Colonic mucosa (tissue), 4 donors: ENCODE measurements at regions not wholly inside any gene's neighbourhood (a gene's known extent, or its start where the extent isn't known, plus 50 kb on each side); places are given as distances from the start of the nearest gene placed in this dataset.

Experiments
- DNase-seq: peaks from one replicate; pipeline ENCODE4 v3.0.0-alpha.2; 2020
- H3K27ac ChIP-seq: fragments of 200-600 bp; one replicate; pipeline ENCODE4 v1.8.0; 2021
- H3K27me3 ChIP-seq: fragments of 200-600 bp; one replicate; pipeline ENCODE4 v1.8.0; 2021
- H3K36me3 ChIP-seq: fragments of 200-600 bp; one replicate; pipeline ENCODE4 v1.8.0; 2021
- H3K4me1 ChIP-seq: fragments of 200-600 bp; one replicate; pipeline ENCODE4 v1.8.0; 2021; ENCODE audit warnings: mild to moderate bottlenecking
- H3K4me3 ChIP-seq: fragments of 200-600 bp; one replicate; pipeline ENCODE4 v1.8.0; 2021
- H3K9ac ChIP-seq, 2 donors: one replicate each; pipeline ENCODE4 v1.7.0; 2013; ENCODE audit warnings: control low read depth in 2 of 2, low read depth in 2 of 2, low read length in 2 of 2
- H3K9me3 ChIP-seq: fragments of 200-600 bp; one replicate; pipeline ENCODE4 v1.8.0; 2021
- intact Hi-C: fragments of 100-400 bp; cut with DNase I; formaldehyde crosslinking; loops from one replicate; pipeline ENCODE4 v1.14.1; 2022
- TF ChIP-seq, protein P1 (sequence below): fragments of 200-600 bp; IDR thresholded peaks from one replicate; pipeline ENCODE4 v1.8.0; 2022; ENCODE audit warnings: antibody characterized with exemption, mild to moderate bottlenecking
- donor health status: healthy.
- donor health status: DM: no; HTN: no; CAD: no.
- donor health status: DM: no; HTN: no; CAD: no.

DNA sequence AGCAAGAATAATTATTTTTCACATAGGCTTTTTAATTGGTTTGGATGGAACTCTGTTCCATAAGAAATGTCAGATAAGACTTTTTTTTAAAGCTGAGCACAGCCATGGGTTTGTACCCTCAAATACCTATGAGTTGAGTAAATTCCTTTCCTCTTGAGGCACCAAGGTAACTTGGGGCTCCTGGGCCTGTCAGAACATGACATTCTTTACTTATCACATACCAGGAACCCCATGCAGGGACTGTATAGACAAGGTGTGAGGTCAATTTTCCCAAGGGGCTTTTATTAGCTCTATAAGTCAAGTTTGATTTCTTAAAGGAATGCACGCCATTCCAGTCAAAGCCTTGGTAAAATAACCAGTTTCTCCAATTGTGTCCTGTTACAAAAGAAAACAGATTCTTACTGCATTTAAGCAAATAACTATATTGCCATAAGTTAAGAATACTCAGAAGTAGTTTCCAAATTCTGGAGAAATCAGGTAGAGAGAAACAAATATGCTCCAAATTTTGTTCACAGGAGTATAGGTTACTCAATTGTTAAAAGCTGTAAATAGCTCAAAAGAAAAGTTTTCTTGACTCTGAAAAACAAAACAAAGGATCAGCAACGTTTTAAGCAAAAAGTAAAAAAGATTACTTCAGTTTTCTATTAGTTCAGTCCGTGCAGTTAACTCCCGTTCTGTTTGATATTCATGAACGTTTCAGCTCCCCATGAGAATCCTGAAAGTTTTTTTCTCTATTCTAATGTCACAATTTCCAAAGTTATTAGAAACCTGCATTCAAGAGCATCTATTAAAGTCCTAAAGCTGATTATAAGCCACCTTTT, 167.5 kb upstream of the NAMPT start:
- Histone ChIP-seq H3K27ac (no peak overlapping the region), H3K9me3 (no peaks in the 10 kb centered on the region), H3K27me3 (no peaks in the 10 kb centered on the region), H3K4me1 (no peaks in the 10 kb centered on the region), H3K9ac (no peak overlapping the region), H3K4me3 (no peak overlapping the region), H3K36me3 (no peaks in the 10 kb centered on the region)
- DNase-seq = no peak
- TF ChIP-seq, protein P1, sequence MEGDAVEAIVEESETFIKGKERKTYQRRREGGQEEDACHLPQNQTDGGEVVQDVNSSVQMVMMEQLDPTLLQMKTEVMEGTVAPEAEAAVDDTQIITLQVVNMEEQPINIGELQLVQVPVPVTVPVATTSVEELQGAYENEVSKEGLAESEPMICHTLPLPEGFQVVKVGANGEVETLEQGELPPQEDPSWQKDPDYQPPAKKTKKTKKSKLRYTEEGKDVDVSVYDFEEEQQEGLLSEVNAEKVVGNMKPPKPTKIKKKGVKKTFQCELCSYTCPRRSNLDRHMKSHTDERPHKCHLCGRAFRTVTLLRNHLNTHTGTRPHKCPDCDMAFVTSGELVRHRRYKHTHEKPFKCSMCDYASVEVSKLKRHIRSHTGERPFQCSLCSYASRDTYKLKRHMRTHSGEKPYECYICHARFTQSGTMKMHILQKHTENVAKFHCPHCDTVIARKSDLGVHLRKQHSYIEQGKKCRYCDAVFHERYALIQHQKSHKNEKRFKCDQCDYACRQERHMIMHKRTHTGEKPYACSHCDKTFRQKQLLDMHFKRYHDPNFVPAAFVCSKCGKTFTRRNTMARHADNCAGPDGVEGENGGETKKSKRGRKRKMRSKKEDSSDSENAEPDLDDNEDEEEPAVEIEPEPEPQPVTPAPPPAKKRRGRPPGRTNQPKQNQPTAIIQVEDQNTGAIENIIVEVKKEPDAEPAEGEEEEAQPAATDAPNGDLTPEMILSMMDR = no peak
- intact Hi-C loops = no loop called here

DNA sequence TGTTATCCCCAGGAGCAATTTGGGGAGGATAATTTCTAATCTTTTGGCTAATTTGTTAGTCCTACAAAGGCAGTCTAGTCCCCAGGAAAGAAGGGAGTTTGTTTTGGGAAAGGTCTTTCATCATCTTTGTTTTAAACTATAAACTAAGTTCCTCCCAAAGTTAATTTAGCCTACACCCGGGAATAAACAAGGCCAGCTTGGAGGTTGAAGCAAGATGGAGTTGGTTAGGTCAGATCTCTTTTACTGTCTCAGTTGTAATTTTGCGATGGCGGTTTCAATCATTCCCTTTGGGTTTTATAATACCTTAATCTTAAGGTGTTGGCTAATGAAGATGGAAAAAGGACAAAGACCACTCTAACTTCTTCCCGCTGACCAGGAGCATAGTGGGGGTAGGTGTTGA, 166.4 kb upstream of the NAMPT start:
- H3K27ac ChIP-seq = no peak overlapping the region
- H3K9ac ChIP-seq = no peak overlapping the region
- no peaks in the 10 kb centered on the region for H3K9me3 ChIP-seq
- no peaks in the 10 kb centered on the region for H3K27me3 ChIP-seq
- no peaks in the 10 kb centered on the region for H3K36me3 ChIP-seq
- intact Hi-C loops = no loop called here
- TF ChIP-seq, protein P1 = no peak
- no peaks in the 10 kb centered on the region for H3K4me1 ChIP-seq
- no peak for DNase-seq
- H3K4me3 ChIP-seq = no peak overlapping the region

DNA sequence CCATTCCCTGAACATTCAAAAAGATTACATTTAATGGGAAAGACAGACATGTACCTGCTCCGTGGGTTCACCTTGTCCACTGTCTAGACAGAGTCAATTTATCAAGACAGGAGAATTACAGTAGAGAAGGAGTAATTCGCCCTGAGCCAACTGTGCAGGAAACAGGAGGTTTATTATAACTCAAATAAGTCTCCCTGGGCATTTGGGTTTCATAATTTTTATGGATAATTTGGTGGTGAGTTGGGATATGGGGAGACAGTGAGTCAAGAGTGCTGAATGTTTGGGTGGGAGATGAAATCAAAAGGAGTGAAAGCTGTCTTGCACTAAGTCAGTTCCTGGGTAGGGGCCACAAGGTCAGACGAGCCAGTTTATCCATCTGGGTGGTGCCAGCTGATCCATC, 165.9 kb upstream of the NAMPT start:
- Histone ChIP-seq H3K9me3 (no peaks in the 10 kb centered on the region), H3K27ac (no peak overlapping the region), H3K36me3 (no peaks in the 10 kb centered on the region), H3K9ac (no peak overlapping the region), H3K4me3 (no peak overlapping the region), H3K27me3 (no peaks in the 10 kb centered on the region), H3K4me1 (no peaks in the 10 kb centered on the region)
- intact Hi-C loops = no loop called here
- TF ChIP-seq, protein P1 = no peak
- no peak for DNase-seq

- TF ChIP-seq, protein P1 = no peak
- Histone ChIP-seq H3K9ac (no peak overlapping the region), H3K4me3 (no peak overlapping the region), H3K36me3 (no peaks in the 10 kb centered on the region), H3K9me3 (no peaks in the 10 kb centered on the region), H3K27ac (no peak overlapping the region), H3K4me1 (no peaks in the 10 kb centered on the region), H3K27me3 (no peaks in the 10 kb centered on the region)
- no peak for DNase-seq
- intact Hi-C loops = no loop called here
Observed at GRCh38 chr7:106448992-106449859, 164.4 kb upstream of the NAMPT start.

- TF ChIP-seq, protein P1 = no peak
- no peak for DNase-seq
- Histone ChIP-seq H3K9me3 (no peaks in the 10 kb centered on the region), H3K4me1 (no peaks in the 10 kb centered on the region), H3K36me3 (no peaks in the 10 kb centered on the region), H3K27ac (no peak overlapping the region), H3K9ac (no peak overlapping the region), H3K4me3 (no peak overlapping the region), H3K27me3 (no peaks in the 10 kb centered on the region)
- intact Hi-C loops = no loop called here
Observed at GRCh38 chr7:106448346-106448991, 163.7 kb upstream of the NAMPT start.
